K562 (cell line): ENCODE measurements at regions not wholly inside any gene's neighbourhood (a gene's known extent, or its start where the extent isn't known, plus 50 kb on each side); places are given as distances from the start of the nearest gene placed in this dataset.

Source experiments
- BCL6 ChIP-seq: fragments of 250-450 bp; sonication (Bioruptor Pico); IDR thresholded peaks from 2 replicates; pipeline ENCODE4 v1.4.0; 2020
- EGR1 ChIP-seq: fragments of 450-650 bp; conservative IDR thresholded peaks from 2 replicates; pipeline ENCODE4 v1.6.1; 2017; ENCODE audit warnings: mild to moderate bottlenecking
- ERF ChIP-seq: fragments of 450-650 bp; formaldehyde crosslinking; IDR thresholded peaks from 2 replicates; pipeline ENCODE4 v1.4.0; 2020; ENCODE audit warnings: mild to moderate bottlenecking, mixed read lengths
- EZH2 ChIP-seq: IDR thresholded peaks from 2 replicates; pipeline ENCODE4 v1.6.1; 2012; ENCODE audit warnings: low read depth, mild to moderate bottlenecking, inconsistent platforms, low read length, borderline replicate concordance
- FOSL1 ChIP-seq: fragments of 200-800 bp; sonication (Bioruptor generic); conservative IDR thresholded peaks from 2 replicates; pipeline ENCODE4 v1.6.1; 2016; ENCODE audit warnings: missing genetic modification characterization, missing compliant biosample characterization
- KDM1A ChIP-seq, 2 experiments: fragments of 450-650 bp; IDR thresholded peaks; 2 replicates each; pipeline ENCODE4 v1.6.1; 2016; ENCODE audit warnings: mild to moderate bottlenecking in 2 of 2
- MYC ChIP-seq, 2 experiments: fragments of 250-450 bp in 1 of 2; sonication (Bioruptor Pico) in 1 of 2; IDR thresholded peaks; 2 replicates each; pipeline versions ENCODE4 v1.5.1 to v1.6.1; 2012 to 2021; ENCODE audit warnings: low read depth in 2 of 2, borderline replicate concordance in 1 of 2, improper control_type of control experiment in 1 of 2, low read length in 1 of 2, mild to moderate bottlenecking in 1 of 2, moderate library complexity in 1 of 2
- RBBP5 ChIP-seq: fragments of 200-600 bp; sonication (generic); IDR thresholded peaks from 2 replicates; pipeline ENCODE4 v1.6.1; 2012; ENCODE audit warnings: borderline replicate concordance, mild to moderate bottlenecking, low read length, control low read depth, inconsistent platforms; ENCODE audit not compliant: insufficient read depth, poor library complexity, severe bottlenecking
- SP1 ChIP-seq: sonication (generic); formaldehyde crosslinking; IDR thresholded peaks from 2 replicates; pipeline ENCODE4 v1.8.1; 2022; ENCODE audit warnings: mild to moderate bottlenecking, missing genetic modification reagents
- SRF ChIP-seq, 2 experiments: fragments of 250-450, 450-650 bp in 1 of 2; sonication (Bioruptor Pico) in 1 of 2; sonication (generic) in 1 of 2; formaldehyde crosslinking; IDR thresholded peaks; 2 replicates each; pipeline versions ENCODE4 v1.5.0 to v1.5.1; 2020 to 2022; ENCODE audit warnings: mild to moderate bottlenecking in 1 of 2, missing genetic modification reagents in 1 of 2
- STAG1 ChIP-seq: sonication (generic); formaldehyde crosslinking; IDR thresholded peaks from 2 replicates; pipeline ENCODE4 v1.5.0; 2020; ENCODE audit warnings: missing genetic modification reagents, borderline replicate concordance
- TF ChIP-seq, protein P1 (sequence below), 3 experiments: IDR thresholded peaks in 2 of 3; conservative IDR thresholded peaks in 1 of 3; 2 replicates each; pipeline ENCODE4 v1.5.1; 2011 to 2012; ENCODE audit warnings: low read length in 3 of 3, mild to moderate bottlenecking in 3 of 3, control low read depth in 2 of 3, improper control_type of control experiment in 1 of 3, inconsistent platforms in 1 of 3, low read depth in 1 of 3, mixed read lengths in 1 of 3, moderate library complexity in 1 of 3; ENCODE audit not compliant: insufficient read depth in 2 of 3
- TF ChIP-seq, protein P2 (sequence below), 2 experiments: fragments of 450-650 bp in 1 of 2; sonication (generic) in 1 of 2; formaldehyde crosslinking in 1 of 2; IDR thresholded peaks; 2 replicates each; pipeline versions ENCODE4 v1.7.1 to v1.9.0; 2016 to 2022; ENCODE audit warnings: inconsistent platforms in 1 of 2, mild to moderate bottlenecking in 1 of 2, missing genetic modification reagents in 1 of 2
- TF ChIP-seq, protein P3 (sequence below): fragments of 450-650 bp; IDR thresholded peaks from 2 replicates; pipeline ENCODE4 v1.6.1; 2017; ENCODE audit warnings: antibody characterized with exemption, mild to moderate bottlenecking

DNA sequence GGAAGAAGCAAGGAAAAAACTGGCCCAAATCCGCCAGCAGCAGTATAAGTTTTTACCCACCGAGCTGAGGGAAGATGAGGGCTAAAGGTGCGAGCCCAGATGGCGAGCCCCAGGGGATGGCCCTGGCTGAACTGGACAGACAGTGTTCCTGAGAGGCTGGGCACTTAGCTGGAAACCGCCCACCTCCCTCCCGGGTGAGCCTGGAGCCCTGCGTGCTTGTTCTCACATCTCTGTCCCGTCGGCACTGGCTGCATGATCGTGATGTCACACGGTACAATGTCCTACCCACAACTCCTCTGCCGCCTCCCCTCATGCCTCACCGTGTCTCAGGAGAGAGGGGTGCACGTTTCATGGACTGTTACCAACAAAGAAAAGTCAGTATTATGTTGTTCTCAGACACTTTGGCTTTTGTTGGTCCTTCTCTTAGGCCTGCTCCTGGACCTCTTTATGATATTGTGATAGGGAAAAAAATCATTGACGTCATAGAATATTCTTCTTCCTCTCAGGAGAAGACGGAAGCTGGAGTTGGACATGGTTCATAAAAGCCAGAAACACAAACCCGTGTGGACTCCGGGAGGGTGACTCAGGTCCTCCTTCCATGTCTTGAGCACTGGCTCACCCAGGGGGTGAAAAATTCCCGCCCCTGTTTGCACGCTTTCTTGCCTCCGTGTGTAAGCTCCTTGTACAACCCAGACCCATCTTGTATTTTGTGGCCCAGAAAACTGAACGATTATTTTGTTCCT lies 201.8 kb upstream of the TPM1 start:
- TF ChIP-seq EZH2 (no peak), SP1 (CRISPR knock-in tag) (no peak), RBBP5 (no peak), SRF (CRISPR knock-in tag; IDR thresholded peaks at IDR 0.05) (no peak), MYC (IDR thresholded peaks at IDR 0.05; ENCODE audit: low read depth, low read length) (no peak), MYC (CRISPR knock-in tag; IDR thresholded peaks at IDR 0.05; ENCODE audit: borderline replicate concordance, low read depth) (no peak), STAG1 (CRISPR knock-in tag) (no peak), ERF (CRISPR knock-in tag) (no peak), FOSL1 (no peak), KDM1A (IDR thresholded peaks at IDR 0.05) (no peak), BCL6 (CRISPR knock-in tag) (no peak), EGR1 (no peak)
- TF ChIP-seq, protein P1, sequence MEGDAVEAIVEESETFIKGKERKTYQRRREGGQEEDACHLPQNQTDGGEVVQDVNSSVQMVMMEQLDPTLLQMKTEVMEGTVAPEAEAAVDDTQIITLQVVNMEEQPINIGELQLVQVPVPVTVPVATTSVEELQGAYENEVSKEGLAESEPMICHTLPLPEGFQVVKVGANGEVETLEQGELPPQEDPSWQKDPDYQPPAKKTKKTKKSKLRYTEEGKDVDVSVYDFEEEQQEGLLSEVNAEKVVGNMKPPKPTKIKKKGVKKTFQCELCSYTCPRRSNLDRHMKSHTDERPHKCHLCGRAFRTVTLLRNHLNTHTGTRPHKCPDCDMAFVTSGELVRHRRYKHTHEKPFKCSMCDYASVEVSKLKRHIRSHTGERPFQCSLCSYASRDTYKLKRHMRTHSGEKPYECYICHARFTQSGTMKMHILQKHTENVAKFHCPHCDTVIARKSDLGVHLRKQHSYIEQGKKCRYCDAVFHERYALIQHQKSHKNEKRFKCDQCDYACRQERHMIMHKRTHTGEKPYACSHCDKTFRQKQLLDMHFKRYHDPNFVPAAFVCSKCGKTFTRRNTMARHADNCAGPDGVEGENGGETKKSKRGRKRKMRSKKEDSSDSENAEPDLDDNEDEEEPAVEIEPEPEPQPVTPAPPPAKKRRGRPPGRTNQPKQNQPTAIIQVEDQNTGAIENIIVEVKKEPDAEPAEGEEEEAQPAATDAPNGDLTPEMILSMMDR (IDR thresholded peaks at IDR 0.05 in 2 of 3, conservative IDR thresholded peaks at IDR 0.05 in 1 of 3; ENCODE audit: insufficient read depth in 2 of 3, low read depth in 1 of 3, low read length in 3 of 3): no peak
- TF ChIP-seq, protein P2, sequence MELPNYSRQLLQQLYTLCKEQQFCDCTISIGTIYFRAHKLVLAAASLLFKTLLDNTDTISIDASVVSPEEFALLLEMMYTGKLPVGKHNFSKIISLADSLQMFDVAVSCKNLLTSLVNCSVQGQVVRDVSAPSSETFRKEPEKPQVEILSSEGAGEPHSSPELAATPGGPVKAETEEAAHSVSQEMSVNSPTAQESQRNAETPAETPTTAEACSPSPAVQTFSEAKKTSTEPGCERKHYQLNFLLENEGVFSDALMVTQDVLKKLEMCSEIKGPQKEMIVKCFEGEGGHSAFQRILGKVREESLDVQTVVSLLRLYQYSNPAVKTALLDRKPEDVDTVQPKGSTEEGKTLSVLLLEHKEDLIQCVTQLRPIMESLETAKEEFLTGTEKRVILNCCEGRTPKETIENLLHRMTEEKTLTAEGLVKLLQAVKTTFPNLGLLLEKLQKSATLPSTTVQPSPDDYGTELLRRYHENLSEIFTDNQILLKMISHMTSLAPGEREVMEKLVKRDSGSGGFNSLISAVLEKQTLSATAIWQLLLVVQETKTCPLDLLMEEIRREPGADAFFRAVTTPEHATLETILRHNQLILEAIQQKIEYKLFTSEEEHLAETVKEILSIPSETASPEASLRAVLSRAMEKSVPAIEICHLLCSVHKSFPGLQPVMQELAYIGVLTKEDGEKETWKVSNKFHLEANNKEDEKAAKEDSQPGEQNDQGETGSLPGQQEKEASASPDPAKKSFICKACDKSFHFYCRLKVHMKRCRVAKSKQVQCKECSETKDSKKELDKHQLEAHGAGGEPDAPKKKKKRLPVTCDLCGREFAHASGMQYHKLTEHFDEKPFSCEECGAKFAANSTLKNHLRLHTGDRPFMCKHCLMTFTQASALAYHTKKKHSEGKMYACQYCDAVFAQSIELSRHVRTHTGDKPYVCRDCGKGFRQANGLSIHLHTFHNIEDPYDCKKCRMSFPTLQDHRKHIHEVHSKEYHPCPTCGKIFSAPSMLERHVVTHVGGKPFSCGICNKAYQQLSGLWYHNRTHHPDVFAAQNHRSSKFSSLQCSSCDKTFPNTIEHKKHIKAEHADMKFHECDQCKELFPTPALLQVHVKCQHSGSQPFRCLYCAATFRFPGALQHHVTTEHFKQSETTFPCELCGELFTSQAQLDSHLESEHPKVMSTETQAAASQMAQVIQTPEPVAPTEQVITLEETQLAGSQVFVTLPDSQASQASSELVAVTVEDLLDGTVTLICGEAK (IDR thresholded peaks at IDR 0.05): no peak
- TF ChIP-seq, protein P2 (CRISPR knock-in tag; IDR thresholded peaks at IDR 0.05): no peak
- TF ChIP-seq, protein P3, sequence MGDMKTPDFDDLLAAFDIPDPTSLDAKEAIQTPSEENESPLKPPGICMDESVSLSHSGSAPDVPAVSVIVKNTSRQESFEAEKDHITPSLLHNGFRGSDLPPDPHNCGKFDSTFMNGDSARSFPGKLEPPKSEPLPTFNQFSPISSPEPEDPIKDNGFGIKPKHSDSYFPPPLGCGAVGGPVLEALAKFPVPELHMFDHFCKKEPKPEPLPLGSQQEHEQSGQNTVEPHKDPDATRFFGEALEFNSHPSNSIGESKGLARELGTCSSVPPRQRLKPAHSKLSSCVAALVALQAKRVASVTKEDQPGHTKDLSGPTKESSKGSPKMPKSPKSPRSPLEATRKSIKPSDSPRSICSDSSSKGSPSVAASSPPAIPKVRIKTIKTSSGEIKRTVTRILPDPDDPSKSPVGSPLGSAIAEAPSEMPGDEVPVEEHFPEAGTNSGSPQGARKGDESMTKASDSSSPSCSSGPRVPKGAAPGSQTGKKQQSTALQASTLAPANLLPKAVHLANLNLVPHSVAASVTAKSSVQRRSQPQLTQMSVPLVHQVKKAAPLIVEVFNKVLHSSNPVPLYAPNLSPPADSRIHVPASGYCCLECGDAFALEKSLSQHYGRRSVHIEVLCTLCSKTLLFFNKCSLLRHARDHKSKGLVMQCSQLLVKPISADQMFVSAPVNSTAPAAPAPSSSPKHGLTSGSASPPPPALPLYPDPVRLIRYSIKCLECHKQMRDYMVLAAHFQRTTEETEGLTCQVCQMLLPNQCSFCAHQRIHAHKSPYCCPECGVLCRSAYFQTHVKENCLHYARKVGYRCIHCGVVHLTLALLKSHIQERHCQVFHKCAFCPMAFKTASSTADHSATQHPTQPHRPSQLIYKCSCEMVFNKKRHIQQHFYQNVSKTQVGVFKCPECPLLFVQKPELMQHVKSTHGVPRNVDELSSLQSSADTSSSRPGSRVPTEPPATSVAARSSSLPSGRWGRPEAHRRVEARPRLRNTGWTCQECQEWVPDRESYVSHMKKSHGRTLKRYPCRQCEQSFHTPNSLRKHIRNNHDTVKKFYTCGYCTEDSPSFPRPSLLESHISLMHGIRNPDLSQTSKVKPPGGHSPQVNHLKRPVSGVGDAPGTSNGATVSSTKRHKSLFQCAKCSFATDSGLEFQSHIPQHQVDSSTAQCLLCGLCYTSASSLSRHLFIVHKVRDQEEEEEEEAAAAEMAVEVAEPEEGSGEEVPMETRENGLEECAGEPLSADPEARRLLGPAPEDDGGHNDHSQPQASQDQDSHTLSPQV: no peak
